Adrenal gland (tissue), 9 donors: ENCODE measurements at regions not wholly inside any gene's neighbourhood (a gene's known extent, or its start where the extent isn't known, plus 50 kb on each side); places are given as distances from the start of the nearest gene placed in this dataset.

ENCODE experiments used
- DNase-seq, 7 donors: peaks; one replicate each; pipeline ENCODE4 v3.0.0-alpha.2; 2019 to 2020
- H3K27ac ChIP-seq, 5 donors: fragments of 200-600 bp; sonication (generic) in 4 of 5; 1 replicate in 3 of 5; 2 replicates in 2 of 5; pipeline versions ENCODE4 v1.5.1 to v1.8.0; 2016 to 2020; ENCODE audit warnings: mild to moderate bottlenecking in 1 of 5
- H3K27me3 ChIP-seq: fragments of 200-600 bp; 2 replicates; pipeline ENCODE4 v1.8.0; 2021
- H3K36me3 ChIP-seq, 2 donors: fragments of 200-600 bp; replicated peaks in 1 of 2; 1 replicate in 1 of 2; 2 replicates in 1 of 2; pipeline versions ENCODE4 v1.5.1 to v1.8.0; 2018 to 2022
- H3K4me1 ChIP-seq, 2 donors: fragments of 200-600 bp; replicated peaks in 1 of 2; 1 replicate in 1 of 2; 2 replicates in 1 of 2; pipeline versions ENCODE4 v1.5.1 to v1.8.0; 2018 to 2021
- H3K4me3 ChIP-seq, 4 donors: fragments of 200-600 bp; sonication (generic) in 3 of 4; one replicate each; pipeline ENCODE4 v1.5.1; 2016 to 2018
- H3K9me3 ChIP-seq, 3 donors: fragments of 200-600 bp; sonication (generic) in 1 of 3; replicated peaks in 1 of 3; 1 replicate in 2 of 3; 2 replicates in 1 of 3; pipeline versions ENCODE4 v1.5.1 to v1.8.0; 2016 to 2021
- CTCF ChIP-seq, 6 experiments: fragments of 450-650 bp in 4 of 6; fragments of 200-600 bp in 2 of 6; sonication (generic) in 1 of 6; IDR thresholded peaks; 1 replicate in 5 of 6; 2 replicates in 1 of 6; pipeline versions ENCODE4 v1.5.1 to v1.8.0; 2016 to 2021; ENCODE audit warnings: antibody characterized with exemption in 6 of 6, mild to moderate bottlenecking in 2 of 6, moderate library complexity in 1 of 6
- POLR2A ChIP-seq, 2 donors: fragments of 450-650 bp; IDR thresholded peaks; one replicate each; pipeline ENCODE4 v1.6.1; 2017; ENCODE audit warnings: antibody characterized with exemption in 2 of 2, mild to moderate bottlenecking in 2 of 2, moderate library complexity in 1 of 2
- WGBS, 4 donors: extraction: QIAGEN DNeasy Blood & Tissue Kit in 2 of 4; methylation state at CpG; one replicate each; pipeline versions ENCODE4 v1.1.5 to v1.1.7; 2013 to 2017; 5-methylcytosine and 5-hydroxymethylcytosine counted together
- intact Hi-C, 2 donors: fragments of 100-400 bp; cut with DNase I; formaldehyde crosslinking; loops; one replicate each; pipeline versions ENCODE4 v1.14.1 to v1.15.0; 2022 to 2023
- donor health status: healthy with polysubstance abuse.
- donor health status: Bipolar disorder and iron deficiency.
- donor health status: DM: yes; HTN: yes; CAD: no.
- donor health status: DM: no; HTN: no; CAD: no.
- donor health status: DM: no; HTN: no; CAD: no.

GRCh38 chr4:15130441-15130840, 128.2 kb downstream of the CPEB2 start:
- 81 to 94% (median 90%) methylated on average over 2 of the region's 2 CpGs for WGBS, 4 donors
- H3K4me3 ChIP-seq: no peak overlapping the region
- no peak overlapping the region for H3K27ac ChIP-seq
- no peak for DNase-seq
- no peaks in the 10 kb centered on the region for H3K36me3 ChIP-seq
- no peak for TF ChIP-seq POLR2A (IDR thresholded peaks at IDR 0.05)
- TF ChIP-seq CTCF (IDR thresholded peaks at IDR 0.05): no peak
- no peaks in the 10 kb centered on the region for H3K27me3 ChIP-seq
- intact Hi-C loops: no loop called here
- H3K4me1 ChIP-seq: no peaks in the 10 kb centered on the region
- H3K9me3 ChIP-seq: no peaks in the 10 kb centered on the region

GRCh38 chr4:15131551-15131950, 129.3 kb downstream of the CPEB2 start:
- peaks cover 0 to 4% (median 0%) of the 10 kb centered on the region in 3 donors for H3K9me3 ChIP-seq
- H3K4me3 ChIP-seq: no peak overlapping the region
- H3K4me1 ChIP-seq: no peaks in the 10 kb centered on the region
- no peak for DNase-seq
- 68 to 81% (median 69%) methylated on average over 7 of the region's 7 CpGs for WGBS, 4 donors
- H3K36me3 ChIP-seq: no peaks in the 10 kb centered on the region
- no peak overlapping the region for H3K27ac ChIP-seq
- no peaks in the 10 kb centered on the region for H3K27me3 ChIP-seq
- intact Hi-C loops: no loop called here
- TF ChIP-seq POLR2A (IDR thresholded peaks at IDR 0.05): no peak
- no peak for TF ChIP-seq CTCF (IDR thresholded peaks at IDR 0.05)

DNA sequence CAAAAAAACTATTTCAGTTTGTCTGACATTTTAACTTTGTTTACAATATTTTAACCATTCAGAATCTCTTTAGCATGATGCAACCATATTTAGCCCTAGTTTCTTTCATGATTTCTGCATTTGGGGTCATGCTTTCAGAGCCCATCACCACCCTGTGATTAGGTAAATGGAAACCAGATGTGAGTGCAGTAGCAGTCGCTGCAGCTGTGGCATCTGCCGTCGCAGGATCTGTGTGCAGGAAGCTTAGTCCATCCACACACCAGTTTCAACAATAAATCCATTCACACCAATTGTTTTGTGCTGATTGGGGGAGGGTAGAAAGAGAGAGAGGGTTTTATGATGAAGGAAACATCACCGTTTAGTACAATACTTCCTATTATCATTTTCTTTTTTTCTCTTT, 130.5 kb downstream of the CPEB2 start:
- 47 to 59% (median 56%) methylated on average over 4 of the region's 4 CpGs for WGBS, 4 donors
- peaks cover 0 to 4% (median 0%) of the 10 kb centered on the region in 3 donors for H3K9me3 ChIP-seq
- no peaks in the 10 kb centered on the region for H3K4me1 ChIP-seq
- no peak overlapping the region for H3K27ac ChIP-seq
- no peak overlapping the region for H3K4me3 ChIP-seq
- H3K27me3 ChIP-seq: no peaks in the 10 kb centered on the region
- TF ChIP-seq POLR2A (IDR thresholded peaks at IDR 0.05): no peak
- TF ChIP-seq CTCF (IDR thresholded peaks at IDR 0.05): no peak
- DNase-seq: no peak
- intact Hi-C loops: no loop called here
- H3K36me3 ChIP-seq: no peaks in the 10 kb centered on the region

DNA sequence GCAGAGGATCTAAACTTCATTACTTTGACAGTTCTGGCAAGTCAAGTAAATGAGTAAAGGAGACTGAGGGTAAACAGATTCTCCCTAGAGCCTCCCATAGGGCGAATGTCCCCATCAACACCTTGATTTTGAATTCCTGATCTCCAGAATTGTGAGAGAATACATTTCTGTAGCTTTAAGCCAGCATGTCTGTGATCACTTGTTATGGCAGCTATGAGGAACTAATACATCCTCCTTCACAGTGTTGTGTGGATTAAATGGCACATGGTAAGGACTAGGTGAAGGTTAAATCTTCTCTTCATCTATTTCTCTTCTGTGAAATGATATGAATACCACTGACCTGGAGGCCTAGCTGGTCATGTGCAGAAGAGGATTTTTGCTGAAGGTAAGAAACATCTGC, 137.3 kb downstream of the CPEB2 start:
- no peak for TF ChIP-seq CTCF (IDR thresholded peaks at IDR 0.05)
- no peak for TF ChIP-seq POLR2A (IDR thresholded peaks at IDR 0.05)
- no peaks in the 10 kb centered on the region for H3K27me3 ChIP-seq
- intact Hi-C loops: no loop called here
- H3K36me3 ChIP-seq: no peaks in the 10 kb centered on the region
- no peak overlapping the region for H3K4me3 ChIP-seq
- no peaks in the 10 kb centered on the region for H3K4me1 ChIP-seq
- peaks cover 0 to 4% (median 0%) of the 10 kb centered on the region in 3 donors for H3K9me3 ChIP-seq
- WGBS, 4 donors: 72 to 89% (median 85%) methylated on average over 1 of the region's 1 CpG
- DNase-seq: no peak
- no peak overlapping the region for H3K27ac ChIP-seq
